HAP-1 (cell line): ENCODE measurements at regions not wholly inside any gene's neighbourhood (a gene's known extent, or its start where the extent isn't known, plus 50 kb on each side); places are given as distances from the start of the nearest gene placed in this dataset.

Source experiments
- DNase-seq, 2 experiments: peaks; one replicate each; pipeline ENCODE4 v3.0.0-alpha.2; 2016 to 2020; ENCODE audit warnings: low spot score in 2 of 2
- H3K27me3 ChIP-seq: fragments of 250-450 bp; sonication (Bioruptor Pico); 2 replicates; pipeline ENCODE4 v1.5.1; 2020; ENCODE audit warnings: low read depth, mild to moderate bottlenecking, moderate library complexity
- H3K36me3 ChIP-seq: fragments of 250-450 bp; sonication (Bioruptor Pico); replicated peaks from 2 replicates; pipeline ENCODE4 v1.5.1; 2020; ENCODE audit warnings: mild to moderate bottlenecking
- H3K4me1 ChIP-seq: fragments of 250-450 bp; sonication (Bioruptor Pico); 2 replicates; pipeline ENCODE4 v1.5.1; 2020; ENCODE audit warnings: mild to moderate bottlenecking
- H3K4me3 ChIP-seq: fragments of 250-450 bp; sonication (Bioruptor Pico); 2 replicates; pipeline ENCODE4 v1.5.1; 2020; ENCODE audit warnings: mild to moderate bottlenecking, moderate library complexity
- H3K9me3 ChIP-seq: fragments of 250-450 bp; sonication (Bioruptor Pico); 2 replicates; pipeline ENCODE4 v1.5.1; 2020; ENCODE audit warnings: mild to moderate bottlenecking, moderate library complexity
- in situ Hi-C: fragments of 300-500 bp; cut with MboI; formaldehyde crosslinking; loops from 3 replicates; pipeline ENCODE4 v1.14.3; 2020; ENCODE audit warnings: low sequenced_read_pairs, inconsistent platforms, mixed read lengths

DNA sequence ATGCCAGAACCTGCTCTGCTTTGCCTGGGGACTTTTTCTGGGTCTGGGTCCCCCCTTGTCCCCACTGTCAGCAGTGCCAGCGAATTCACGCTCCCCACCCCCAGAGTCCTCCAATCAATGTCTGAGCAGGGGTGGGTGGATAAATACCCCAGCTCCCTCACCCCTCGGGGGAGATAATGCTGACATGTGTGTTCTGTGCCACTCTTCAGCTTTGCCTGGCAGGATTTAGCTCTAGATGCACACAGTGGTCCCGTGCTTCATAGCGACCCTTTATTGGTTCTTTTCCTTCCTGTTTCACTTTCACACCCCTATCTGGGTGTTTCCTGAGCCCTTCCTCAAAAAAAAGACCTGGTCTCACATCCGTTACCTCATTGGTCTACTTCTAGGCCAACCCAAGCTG is 277.0 kb downstream of the NPIPA8 start:
- in situ Hi-C loops = no loop called here
- Histone ChIP-seq H3K4me1 (no peaks in the 10 kb centered on the region), H3K36me3 (no peaks in the 10 kb centered on the region), H3K27me3 (no peaks in the 10 kb centered on the region), H3K9me3 (no peaks in the 10 kb centered on the region), H3K4me3 (no peak overlapping the region)
- no peak for DNase-seq

- no peak overlapping the region for H3K4me3 ChIP-seq
- DNase-seq = no peak
- no peaks in the 10 kb centered on the region for H3K4me1 ChIP-seq
- no peaks in the 10 kb centered on the region for H3K9me3 ChIP-seq
- H3K27me3 ChIP-seq = no peaks in the 10 kb centered on the region
- H3K36me3 ChIP-seq = no peaks in the 10 kb centered on the region
- in situ Hi-C loops = no loop called here
Observed at GRCh38 chr16:18059089-18059488, 277.4 kb downstream of the NPIPA8 start.

DNA sequence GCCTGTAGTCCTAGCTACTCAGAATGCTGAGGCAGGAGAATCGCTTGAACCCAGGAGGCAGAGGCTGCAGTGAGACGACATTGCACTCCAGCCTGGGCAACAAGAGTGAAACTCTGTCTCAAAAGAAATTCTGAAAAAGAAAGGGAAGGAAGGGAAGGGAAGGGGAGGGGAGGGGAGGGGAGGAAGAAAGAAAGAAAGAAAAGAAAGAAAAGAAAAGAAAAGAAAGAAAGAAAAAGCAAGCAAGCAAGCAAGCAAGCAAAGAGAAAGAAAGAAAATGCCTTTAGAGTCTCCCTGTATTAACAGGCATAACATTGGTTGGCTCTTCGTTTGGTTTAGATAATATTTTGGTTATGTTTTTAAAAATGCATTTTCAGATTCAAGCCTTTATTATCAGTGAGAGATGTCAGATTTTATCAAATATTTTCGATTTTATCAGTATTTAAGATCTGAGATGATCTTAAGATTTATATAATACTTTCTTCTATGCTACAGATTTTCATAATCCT is 281.1 kb downstream of the NPIPA8 start:
- no peaks in the 10 kb centered on the region for H3K9me3 ChIP-seq
- DNase-seq = no peak

GRCh38 chr16:18050777-18051176 is 285.8 kb downstream of the NPIPA8 start:
- H3K9me3 ChIP-seq = no peaks in the 10 kb centered on the region
- in situ Hi-C loops = no loop called here
- H3K27me3 ChIP-seq = no peaks in the 10 kb centered on the region
- H3K36me3 ChIP-seq = no peaks in the 10 kb centered on the region
- DNase-seq = no peak
- H3K4me1 ChIP-seq = no peaks in the 10 kb centered on the region
- no peak overlapping the region for H3K4me3 ChIP-seq

More for the DNA sequence above, 281.1 kb downstream of the NPIPA8 start:
- Histone ChIP-seq H3K4me3 (no peak overlapping the region), H3K36me3 (no peaks in the 10 kb centered on the region), H3K4me1 (no peaks in the 10 kb centered on the region), H3K27me3 (no peaks in the 10 kb centered on the region)
- in situ Hi-C loops = no loop called here

DNA sequence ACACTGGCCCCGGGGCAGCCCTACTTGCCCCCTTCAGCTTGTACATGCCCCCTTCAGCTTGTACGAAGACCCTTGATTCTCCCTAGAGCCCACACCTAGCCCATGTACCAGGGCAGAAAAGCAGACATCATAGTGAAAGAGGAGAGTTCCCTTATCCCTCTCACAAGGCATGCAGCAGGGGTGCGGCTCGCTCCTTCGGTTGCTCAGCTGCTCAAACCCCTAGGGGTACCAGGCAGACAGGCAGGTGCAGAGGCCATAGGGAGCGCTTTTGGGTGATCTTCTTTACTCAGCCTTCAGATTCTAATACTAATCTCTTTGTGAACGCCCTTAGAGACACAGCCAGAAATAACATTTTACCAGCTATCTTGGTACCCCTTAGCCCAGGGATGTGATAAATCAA is 286.3 kb downstream of the NPIPA8 start:
- Histone ChIP-seq H3K27me3 (no peaks in the 10 kb centered on the region), H3K4me1 (no peaks in the 10 kb centered on the region), H3K4me3 (no peak overlapping the region), H3K9me3 (no peaks in the 10 kb centered on the region), H3K36me3 (no peaks in the 10 kb centered on the region)
- DNase-seq = no peak
- in situ Hi-C loops = no loop called here

- Histone ChIP-seq H3K36me3 (no peaks in the 10 kb centered on the region), H3K4me3 (no peak overlapping the region), H3K9me3 (no peaks in the 10 kb centered on the region), H3K4me1 (no peaks in the 10 kb centered on the region), H3K27me3 (no peaks in the 10 kb centered on the region)
- DNase-seq = no peak
- in situ Hi-C loops = no loop called here
Observed at GRCh38 chr16:18049547-18050133, 286.9 kb downstream of the NPIPA8 start.

GRCh38 chr16:18048853-18049546 is 287.5 kb downstream of the NPIPA8 start:
- in situ Hi-C loops = no loop called here
- no peaks in the 10 kb centered on the region for H3K36me3 ChIP-seq
- no peak for DNase-seq
- H3K4me1 ChIP-seq = no peaks in the 10 kb centered on the region
- no peak overlapping the region for H3K4me3 ChIP-seq
- H3K9me3 ChIP-seq = no peaks in the 10 kb centered on the region
- H3K27me3 ChIP-seq = no peaks in the 10 kb centered on the region

DNA sequence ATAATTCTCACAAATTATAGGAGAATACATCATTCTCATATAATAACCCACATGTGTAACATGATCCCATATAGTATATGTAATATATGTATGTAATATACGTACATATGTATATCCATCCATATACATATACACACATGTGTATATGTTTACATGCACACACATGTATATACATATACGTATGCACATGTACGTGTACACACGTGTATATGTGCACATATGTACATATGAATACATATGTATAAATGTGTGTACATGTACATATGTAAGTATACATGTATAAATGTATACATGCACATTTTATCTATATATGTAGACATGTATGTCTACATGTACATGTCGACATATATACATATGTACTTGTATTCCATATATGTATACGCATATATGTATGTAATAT is 288.8 kb downstream of the NPIPA8 start:
- H3K4me3 ChIP-seq = no peak overlapping the region
- no peaks in the 10 kb centered on the region for H3K36me3 ChIP-seq
- H3K27me3 ChIP-seq = no peaks in the 10 kb centered on the region
- H3K4me1 ChIP-seq = no peaks in the 10 kb centered on the region
- no peak for DNase-seq
- in situ Hi-C loops = no loop called here
- H3K9me3 ChIP-seq = no peaks in the 10 kb centered on the region

GRCh38 chr16:18045356-18045755 is 291.2 kb downstream of the NPIPA8 start:
- Histone ChIP-seq H3K4me3 (no peak overlapping the region), H3K36me3 (no peaks in the 10 kb centered on the region), H3K4me1 (no peaks in the 10 kb centered on the region), H3K9me3 (no peaks in the 10 kb centered on the region; the same call in 1 of the 2 replicates), H3K27me3 (no peaks in the 10 kb centered on the region)
- DNase-seq = no peak
- in situ Hi-C loops = no loop called here

DNA sequence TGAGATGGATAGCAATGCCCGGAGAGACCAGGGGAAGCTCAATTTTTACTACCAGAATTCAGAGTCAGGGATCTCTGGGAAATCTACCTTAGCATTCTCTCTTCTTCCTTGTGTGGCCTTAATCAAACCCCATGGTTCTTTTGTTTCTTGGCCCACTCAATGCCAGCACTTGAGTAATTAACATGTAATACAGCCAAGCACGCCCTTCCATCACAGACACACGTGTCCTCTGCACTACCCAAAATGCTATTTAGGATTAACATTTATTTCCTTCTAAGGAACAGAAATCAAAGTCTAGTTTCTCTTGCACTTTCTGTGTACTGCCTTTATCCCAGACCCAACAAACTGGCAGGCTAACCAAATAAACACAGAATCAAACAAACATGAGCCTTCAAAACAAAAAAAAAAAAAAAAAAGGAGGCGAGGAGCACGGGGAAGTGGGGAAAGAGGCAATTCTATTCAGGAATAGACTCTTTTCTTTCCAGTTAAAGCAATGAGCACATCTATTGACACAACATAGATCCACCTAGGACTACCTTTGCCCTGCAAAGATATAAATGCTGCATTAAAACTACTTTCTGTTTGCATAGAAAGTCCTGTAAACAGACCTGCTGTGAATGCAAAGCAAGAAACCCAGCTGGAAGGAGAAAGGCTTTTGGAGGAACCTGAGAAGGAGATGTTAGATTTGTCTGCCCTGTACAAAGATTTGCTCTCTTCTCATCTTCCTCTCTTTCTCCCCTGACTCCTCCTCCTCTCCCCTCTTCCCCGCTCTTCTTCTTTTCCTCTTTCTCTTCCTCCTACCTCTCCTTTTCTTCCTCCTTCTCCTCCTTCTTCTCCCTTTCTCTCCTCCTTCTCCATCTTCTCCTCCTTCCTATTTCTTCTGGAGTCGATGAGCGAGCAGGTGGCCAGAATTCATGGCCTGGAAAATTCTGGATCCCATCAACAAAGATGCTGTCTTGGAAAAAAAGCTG is 294.4 kb downstream of the NPIPA8 start:
- H3K36me3 ChIP-seq = no peaks in the 10 kb centered on the region
- no peaks in the 10 kb centered on the region; the same call in 1 of the 2 replicates for H3K9me3 ChIP-seq
- in situ Hi-C loops = no loop called here
- DNase-seq = no peak
- no peak overlapping the region for H3K4me3 ChIP-seq
- H3K4me1 ChIP-seq = no peaks in the 10 kb centered on the region
- H3K27me3 ChIP-seq = no peaks in the 10 kb centered on the region

DNA sequence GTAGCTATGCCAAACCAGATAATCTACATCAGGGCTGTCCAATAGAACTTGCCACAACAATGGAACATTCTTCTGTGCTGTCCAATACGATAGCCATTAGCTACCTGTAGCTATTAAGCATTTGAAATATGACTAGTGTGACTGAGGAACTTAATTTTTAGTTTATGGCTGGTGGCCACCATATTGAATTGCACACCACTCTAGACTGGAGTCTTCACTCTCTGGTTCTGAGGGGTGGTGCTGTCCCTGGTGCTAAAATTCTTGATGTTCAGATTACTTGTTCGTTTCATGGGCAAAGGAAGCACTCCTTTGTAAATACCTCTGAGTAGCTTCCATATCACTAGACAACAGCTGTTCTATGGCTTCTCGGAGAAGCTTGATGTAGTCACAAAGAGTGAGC is 296.6 kb downstream of the NPIPA8 start:
- no peak for DNase-seq
- Histone ChIP-seq H3K9me3 (no peaks in the 10 kb centered on the region; the same call in 1 of the 2 replicates), H3K4me1 (no peaks in the 10 kb centered on the region), H3K27me3 (no peaks in the 10 kb centered on the region), H3K36me3 (no peaks in the 10 kb centered on the region), H3K4me3 (no peak overlapping the region)
- in situ Hi-C loops = no loop called here

GRCh38 chr16:18037051-18037450 is 299.5 kb downstream of the NPIPA8 start:
- Histone ChIP-seq H3K27me3 (no peaks in the 10 kb centered on the region), H3K9me3 (no peaks in the 10 kb centered on the region; the same call in 1 of the 2 replicates), H3K4me3 (no peak overlapping the region), H3K36me3 (no peaks in the 10 kb centered on the region), H3K4me1 (no peaks in the 10 kb centered on the region)
- in situ Hi-C loops = no loop called here
- no peak for DNase-seq

GRCh38 chr16:18024611-18025010 is 311.9 kb downstream of the NPIPA8 start:
- no peak for DNase-seq
- no peak overlapping the region for H3K4me3 ChIP-seq
- no peaks in the 10 kb centered on the region for H3K27me3 ChIP-seq
- in situ Hi-C loops = no loop called here
- no peaks in the 10 kb centered on the region for H3K36me3 ChIP-seq
- H3K4me1 ChIP-seq = no peaks in the 10 kb centered on the region
- no peaks in the 10 kb centered on the region; the same call in 1 of the 2 replicates for H3K9me3 ChIP-seq

DNA sequence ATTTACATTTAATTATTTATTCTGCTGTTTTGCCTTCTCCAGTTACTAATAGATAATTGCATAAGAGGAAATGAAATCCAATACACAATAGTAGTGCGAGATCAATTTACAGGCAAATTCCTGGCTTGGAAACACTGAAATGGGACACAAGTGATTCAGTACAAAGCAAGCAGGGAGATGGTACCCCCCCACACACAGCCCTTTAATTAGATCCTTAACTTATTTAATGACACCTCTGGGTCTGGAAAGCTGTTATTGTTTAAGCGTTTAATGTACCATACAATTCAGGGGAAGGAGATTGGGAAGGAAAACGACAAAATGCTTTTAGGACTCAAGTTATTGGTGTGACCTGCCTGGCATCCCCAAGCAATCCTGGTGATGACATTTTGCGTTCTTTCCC is 318.2 kb downstream of the NPIPA8 start:
- Histone ChIP-seq H3K9me3 (no peaks in the 10 kb centered on the region), H3K36me3 (no peaks in the 10 kb centered on the region), H3K4me1 (no peaks in the 10 kb centered on the region), H3K4me3 (no peak overlapping the region), H3K27me3 (no peaks in the 10 kb centered on the region)
- DNase-seq = no peak
- in situ Hi-C loops = no loop called here
